A673 (cell line): ENCODE measurements at regions not wholly inside any gene's neighbourhood (a gene's known extent, or its start where the extent isn't known, plus 50 kb on each side); places are given as distances from the start of the nearest gene placed in this dataset.

Experiments used
- BruUV-seq: library from RNA; stranded (reverse); fragments of 400-500 nt; replicated peaks from 2 replicates; lab custom pipeline; 2021; lab: Mats Ljungman, UMichigan
- CTCF ChIA-PET: fragments of 300-600 bp; sonication (Branson Sonifier 250); formaldehyde crosslinking; loops from one replicate; lab custom pipeline; 2022; ENCODE audit warnings: antibody characterized with exemption; lab: Charles Lee
- POLR2A ChIA-PET: fragments of 300-600 bp; sonication (Branson Sonifier 250); formaldehyde crosslinking; loops from one replicate; lab custom pipeline; 2022; ENCODE audit warnings: antibody characterized with exemption; ENCODE audit not compliant: low non-redundant PET; lab: Charles Lee
- DNase-seq: peaks from one replicate; pipeline ENCODE4 v3.0.0-alpha.2; 2015; ENCODE audit warnings: low spot score
- H3K27ac ChIP-seq: fragments of 200-600 bp; sonication (generic); 2 replicates; pipeline ENCODE4 v1.5.1; 2016; ENCODE audit warnings: mixed run types, low read depth, mild to moderate bottlenecking, mixed read lengths, antibody characterized with exemption, low read length; ENCODE audit not compliant: poor library complexity, severe bottlenecking
- H3K27me3 ChIP-seq: fragments of 200-600 bp; sonication (generic); replicated peaks from 2 replicates; pipeline ENCODE4 v1.6.1; 2017; ENCODE audit warnings: mixed run types, low read depth, mild to moderate bottlenecking, mixed read lengths, antibody characterized with exemption, low read length; ENCODE audit not compliant: insufficient read depth, poor library complexity
- H3K36me3 ChIP-seq: fragments of 200-600 bp; sonication (generic); 2 replicates; pipeline ENCODE4 v1.6.1; 2016; ENCODE audit warnings: mixed run types, mild to moderate bottlenecking, mixed read lengths, antibody characterized with exemption, low read length; ENCODE audit not compliant: insufficient read depth, poor library complexity, severe bottlenecking
- H3K4me1 ChIP-seq: fragments of 200-600 bp; sonication (generic); 2 replicates; pipeline ENCODE4 v1.6.1; 2017; ENCODE audit warnings: mixed run types, mild to moderate bottlenecking, mixed read lengths, antibody characterized with exemption, low read length; ENCODE audit not compliant: insufficient read depth, poor library complexity, severe bottlenecking
- H3K4me3 ChIP-seq: fragments of 200-600 bp; sonication (generic); 2 replicates; pipeline ENCODE4 v1.5.1; 2016; ENCODE audit warnings: low read depth, mixed run types, mild to moderate bottlenecking, mixed read lengths, low read length; ENCODE audit not compliant: poor library complexity, severe bottlenecking
- H3K9me3 ChIP-seq: fragments of 200-600 bp; sonication (generic); 2 replicates; pipeline ENCODE4 v1.6.1; 2016; ENCODE audit warnings: mixed run types, low read depth, mild to moderate bottlenecking, mixed read lengths, antibody characterized with exemption, low read length; ENCODE audit not compliant: poor library complexity, severe bottlenecking
- CTCF ChIP-seq: fragments of 300-800, 200-600 bp; sonication (generic); conservative IDR thresholded peaks from 2 replicates; pipeline ENCODE4 v1.5.1; 2017; ENCODE audit warnings: low read depth, mild to moderate bottlenecking, antibody characterized with exemption, low read length, moderate library complexity, mixed read lengths
- EZH2 ChIP-seq: fragments of 200-600 bp; sonication (generic); IDR thresholded peaks from 2 replicates; pipeline ENCODE4 v1.6.1; 2017; ENCODE audit warnings: borderline replicate concordance, low read depth, mild to moderate bottlenecking, mixed read lengths, antibody characterized with exemption, low read length; ENCODE audit not compliant: poor library complexity, severe bottlenecking
- intact Hi-C: fragments of 100-400 bp; cut with micrococcal nuclease; formaldehyde crosslinking; loops from one replicate; pipeline ENCODE4 v1.10.0; 2022; ENCODE audit not compliant: unreplicated experiment

DNA sequence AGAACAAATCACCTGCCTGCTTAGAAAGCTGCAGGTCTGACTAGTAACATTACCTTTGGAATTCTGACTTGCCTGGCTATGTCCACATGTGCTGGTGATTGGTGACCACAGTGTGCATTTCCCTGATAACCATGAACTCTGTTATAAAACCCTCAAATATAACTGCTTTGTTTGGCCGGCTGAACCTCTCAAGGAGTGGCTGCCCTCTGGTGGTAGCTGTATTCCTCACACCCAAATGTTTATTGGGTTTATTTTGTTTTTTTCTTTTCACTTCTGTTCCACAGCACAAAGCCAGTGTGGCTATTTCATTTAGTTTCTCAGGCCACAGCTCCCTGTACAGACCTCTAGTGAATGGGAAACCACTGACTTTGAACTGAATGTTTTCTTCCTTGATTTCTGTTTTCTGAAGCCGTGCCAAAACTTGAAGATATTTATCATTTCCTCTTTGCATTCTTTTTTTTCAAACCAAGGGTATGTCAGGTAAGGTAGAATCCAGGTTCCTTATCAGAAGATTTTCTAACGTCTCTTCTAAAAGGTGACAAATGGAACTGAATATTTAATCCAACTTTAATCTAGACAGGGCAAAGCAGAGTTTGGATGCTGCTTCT is 549.0 kb upstream of the VRK2 start:
- no peak overlapping the region for H3K4me3 ChIP-seq
- no peaks in the 10 kb centered on the region for H3K27me3 ChIP-seq
- no peaks in the 10 kb centered on the region for H3K4me1 ChIP-seq
- ChIA-PET CTCF (interaction anchor here (1.3 kb wide), 1 partner anchor 1314 kb away, joined by 7 read pairs; no protein-coding TSS in a partner anchor), POLR2A (no interaction called here)
- H3K36me3 ChIP-seq, result no peaks in the 10 kb centered on the region
- TF ChIP-seq CTCF (peak; percentile 89), EZH2 (no peak)
- DNase-seq, result peak; percentile 68
- BruUV-seq, result no TSS peak
- H3K27ac ChIP-seq, result no peak overlapping the region
- intact Hi-C loops, result loop anchor here (2.0 to 5.0 kb wide), 2 partner anchors 123 to 1315 kb away; partner anchors contain the start of gene CCDC85A
- H3K9me3 ChIP-seq, result no peaks in the 10 kb centered on the region

DNA sequence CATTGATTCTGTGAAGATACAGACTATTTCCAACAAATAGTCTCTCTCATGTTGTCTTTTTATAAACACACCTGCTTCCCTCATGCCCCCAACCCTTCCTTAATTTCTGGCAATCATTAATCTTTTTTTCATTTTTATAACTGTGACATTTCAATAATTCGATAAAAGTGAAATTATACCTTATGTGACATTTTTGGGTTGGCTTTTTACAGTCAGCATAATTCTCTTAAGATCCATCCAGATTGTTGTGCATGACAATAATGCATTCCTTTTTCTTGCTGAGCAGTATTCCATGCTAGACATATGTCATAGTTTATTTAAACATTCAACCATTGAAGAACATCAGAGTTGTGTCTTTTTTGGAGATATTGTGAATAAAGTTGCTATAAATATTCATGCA is 541.8 kb upstream of the VRK2 start:
- ChIA-PET POLR2A (no interaction called here), CTCF (no interaction called here)
- Histone ChIP-seq H3K27ac (no peak overlapping the region), H3K4me1 (no peaks in the 10 kb centered on the region), H3K9me3 (no peaks in the 10 kb centered on the region), H3K4me3 (no peak overlapping the region), H3K36me3 (no peaks in the 10 kb centered on the region), H3K27me3 (no peaks in the 10 kb centered on the region)
- intact Hi-C loops, result no loop called here
- no peak for TF ChIP-seq CTCF
- no peak for TF ChIP-seq EZH2
- BruUV-seq, result no TSS peak
- DNase-seq, result no peak

GRCh38 chr2:57509189-57509588 is 537.4 kb upstream of the VRK2 start:
- POLR2A ChIA-PET, result no interaction called here
- Histone ChIP-seq H3K9me3 (no peaks in the 10 kb centered on the region), H3K4me3 (no peak overlapping the region), H3K27ac (no peak overlapping the region), H3K36me3 (no peaks in the 10 kb centered on the region), H3K27me3 (no peaks in the 10 kb centered on the region), H3K4me1 (no peaks in the 10 kb centered on the region)
- intact Hi-C loops, result no loop called here
- CTCF ChIA-PET, result no interaction called here
- no peak for DNase-seq
- BruUV-seq, result no TSS peak
- TF ChIP-seq EZH2 (no peak), CTCF (no peak)
